NCI-H446 (cell line): ENCODE measurements at regions not wholly inside any gene's neighbourhood (a gene's known extent, or its start where the extent isn't known, plus 50 kb on each side); places are given as distances from the start of the nearest gene placed in this dataset.

ENCODE experiments used
- DNase-seq, 2 experiments: peaks; one replicate each; lab custom pipeline; 2025; lab: John Stamatoyannopoulos, UW

DNA sequence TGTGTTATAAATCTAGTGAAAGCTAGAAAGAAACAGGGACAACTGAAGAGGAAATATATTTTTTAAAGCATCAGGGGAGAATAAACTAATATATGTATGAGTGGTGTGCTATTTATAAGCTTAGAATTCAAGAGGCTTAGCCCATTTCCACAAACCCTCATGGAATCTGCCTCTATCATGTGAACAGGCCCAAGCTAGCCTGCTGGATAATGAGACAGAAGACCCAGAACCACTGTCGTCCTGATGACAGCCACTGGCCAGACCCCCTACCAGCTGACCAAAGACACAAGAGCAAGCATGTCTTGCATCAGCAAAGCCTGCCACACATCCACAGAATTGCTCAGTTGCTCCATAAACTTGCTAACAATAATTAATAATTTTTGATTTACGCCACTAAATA, 382.3 kb upstream of the NXPH2 start:
- DNase-seq, result no peak

DNA sequence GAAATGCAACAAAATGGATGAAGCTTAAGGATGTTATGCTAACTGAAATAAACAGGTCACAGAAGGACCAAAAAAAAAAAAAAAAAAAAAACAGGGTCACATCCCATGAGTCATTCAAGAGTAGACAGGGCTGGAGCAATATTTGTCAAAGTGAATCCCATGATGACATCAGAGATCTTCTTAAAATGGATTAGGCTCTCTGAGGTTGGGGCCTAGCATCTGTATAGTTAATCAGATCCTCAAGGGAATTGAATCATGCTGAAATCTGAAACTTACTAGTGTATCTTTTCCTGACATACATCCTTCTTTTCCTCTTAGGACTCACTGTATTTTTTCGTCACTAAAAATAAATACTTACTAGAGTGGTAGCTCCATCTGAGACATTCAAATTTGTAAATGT, 380.6 kb upstream of the NXPH2 start:
- DNase-seq, result peak in 1 of 2 experiments; percentile 7

DNA sequence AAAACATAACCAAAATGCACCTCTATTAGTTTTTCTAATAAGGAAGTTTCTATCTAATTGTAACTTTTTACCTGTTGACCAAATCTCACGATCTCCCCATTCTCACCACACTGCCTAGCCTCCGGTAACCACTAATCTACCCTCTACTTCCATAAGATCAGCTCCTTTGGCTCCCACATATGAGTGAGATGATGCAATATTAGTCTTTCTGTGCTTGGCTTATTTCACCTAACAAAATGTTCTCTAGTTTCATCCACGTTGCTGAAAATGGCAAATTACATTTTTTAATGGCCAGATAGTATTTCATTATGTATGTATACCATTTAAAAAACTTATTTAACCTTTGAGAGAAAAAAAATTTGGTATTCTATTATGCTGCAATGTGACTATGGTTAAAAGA, 379.0 kb upstream of the NXPH2 start:
- no peak for DNase-seq

DNA sequence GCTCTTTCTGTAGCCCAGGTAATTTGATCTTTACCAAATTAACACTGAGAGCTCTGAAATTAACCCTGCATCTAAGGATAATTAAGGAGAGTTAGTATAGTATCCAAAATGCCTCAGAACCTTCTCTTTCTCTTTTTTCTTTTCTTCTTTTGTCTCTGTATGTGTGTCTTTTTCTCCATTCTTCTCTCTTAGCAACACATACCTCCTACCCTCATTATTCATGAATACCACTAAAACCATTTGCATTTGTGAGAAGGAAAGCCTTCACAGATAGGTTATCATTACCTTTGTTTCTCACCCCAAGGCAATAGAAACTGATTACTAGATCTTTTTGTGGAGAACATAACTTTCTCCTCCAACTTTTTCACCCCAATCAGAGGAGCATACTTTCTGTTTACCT, 376.5 kb upstream of the NXPH2 start:
- DNase-seq, result no peak

DNA sequence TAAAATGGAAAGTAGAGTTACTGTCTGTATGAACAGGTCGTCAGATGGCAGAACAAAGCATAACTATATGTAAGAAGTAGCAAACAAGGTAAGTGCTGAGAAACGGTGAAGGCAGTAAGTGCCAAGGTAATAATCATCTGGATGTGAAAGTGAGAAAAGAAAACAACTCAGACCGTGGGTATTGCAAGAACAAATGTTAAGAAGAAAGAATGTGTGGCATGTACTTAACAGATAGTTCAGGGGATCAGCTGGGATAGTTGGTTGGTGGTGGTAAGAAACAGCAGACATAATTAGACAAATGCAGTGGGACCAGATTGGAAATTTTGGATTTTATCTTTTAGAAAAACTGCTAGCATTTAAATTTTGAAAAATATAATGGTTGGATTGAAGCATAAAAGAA, 375.8 kb upstream of the NXPH2 start:
- no peak for DNase-seq

DNA sequence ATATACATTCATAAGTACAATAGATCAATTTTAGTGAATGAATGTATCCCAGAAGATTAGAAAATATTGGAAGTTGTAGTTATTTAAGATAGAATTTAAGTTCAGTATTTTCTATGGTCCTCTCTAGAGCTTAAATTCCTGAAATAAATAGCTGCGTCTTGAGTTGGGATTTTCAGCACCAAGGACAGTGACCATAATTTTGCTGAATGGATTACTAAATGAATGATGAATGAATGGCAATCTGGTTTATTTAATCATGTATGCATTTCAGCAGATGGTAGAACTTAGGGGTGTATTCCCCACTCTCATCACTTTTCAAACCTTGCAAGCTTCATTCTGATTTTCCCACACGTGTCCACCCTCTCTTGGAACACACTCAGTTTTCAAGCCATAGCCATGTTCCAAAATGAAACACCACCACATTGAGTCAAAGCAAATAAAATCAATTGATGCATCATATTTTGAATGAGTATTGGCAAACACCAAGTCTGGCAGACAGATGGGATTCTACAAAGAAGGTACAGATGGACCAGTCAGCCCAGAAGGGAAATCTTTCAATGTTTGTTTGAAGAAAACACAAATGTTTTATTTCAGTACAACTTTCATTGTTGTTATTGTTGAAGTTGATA, 362.2 kb upstream of the NXPH2 start:
- peak; percentile 29 to 63 for DNase-seq

DNA sequence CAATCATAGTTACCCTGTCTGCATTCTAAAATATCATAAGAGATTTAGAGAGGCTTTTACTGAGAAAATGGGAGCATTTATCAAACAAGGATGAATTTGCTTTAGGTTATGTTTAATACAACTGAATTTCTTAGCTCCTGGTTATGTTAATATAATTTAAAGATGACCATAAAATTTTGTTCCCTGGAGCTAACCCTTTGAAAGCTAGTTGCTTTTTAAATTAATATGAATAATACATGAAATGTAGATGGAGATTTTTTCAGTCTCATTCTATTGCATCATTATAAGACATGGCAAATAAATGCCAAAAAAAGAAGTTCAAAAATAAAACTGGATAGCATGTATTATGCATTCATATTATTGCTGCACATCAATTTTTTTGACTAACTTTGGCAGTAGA, 344.1 kb upstream of the NXPH2 start:
- DNase-seq, result no peak

DNA sequence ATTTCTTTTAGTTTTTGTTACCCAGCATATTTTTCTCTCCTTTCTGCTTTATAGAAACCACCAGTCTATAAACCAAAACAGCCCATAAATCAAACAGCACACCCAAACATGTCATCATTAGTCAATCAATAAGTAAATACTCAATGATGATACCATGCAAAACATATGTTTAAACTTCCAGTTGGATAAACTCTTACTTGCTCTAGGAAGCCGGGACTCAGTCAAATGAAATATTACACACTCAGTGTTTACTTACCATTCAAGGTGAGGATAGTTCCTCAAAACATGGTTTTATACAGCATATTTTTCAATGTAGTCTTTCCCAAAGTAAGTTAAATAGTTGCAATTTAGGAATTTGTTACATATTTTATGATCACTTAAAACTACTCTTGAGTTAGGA, 343.6 kb upstream of the NXPH2 start:
- DNase-seq, result no peak

DNA sequence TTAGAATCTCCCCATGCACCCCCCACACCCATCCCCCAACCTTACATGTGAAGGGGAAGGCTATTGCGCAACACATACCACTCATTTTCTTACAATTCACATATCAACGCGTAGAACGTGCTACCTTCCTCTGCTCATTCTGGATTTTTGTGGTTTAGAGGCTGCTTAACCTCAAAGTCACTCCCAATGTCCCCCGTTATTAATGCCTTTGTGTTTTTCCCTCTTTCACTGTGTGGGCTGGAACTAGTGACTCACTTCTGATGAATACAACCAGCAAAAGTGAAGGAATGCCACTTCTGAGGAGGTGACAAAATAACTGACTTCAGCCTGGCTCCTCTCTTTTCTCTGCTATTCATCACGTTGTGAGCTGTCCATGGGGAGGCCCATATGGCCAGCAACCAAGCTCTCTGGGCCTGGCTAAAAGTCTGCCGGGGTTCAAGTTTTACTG, 342.5 kb upstream of the NXPH2 start:
- no peak for DNase-seq

DNA sequence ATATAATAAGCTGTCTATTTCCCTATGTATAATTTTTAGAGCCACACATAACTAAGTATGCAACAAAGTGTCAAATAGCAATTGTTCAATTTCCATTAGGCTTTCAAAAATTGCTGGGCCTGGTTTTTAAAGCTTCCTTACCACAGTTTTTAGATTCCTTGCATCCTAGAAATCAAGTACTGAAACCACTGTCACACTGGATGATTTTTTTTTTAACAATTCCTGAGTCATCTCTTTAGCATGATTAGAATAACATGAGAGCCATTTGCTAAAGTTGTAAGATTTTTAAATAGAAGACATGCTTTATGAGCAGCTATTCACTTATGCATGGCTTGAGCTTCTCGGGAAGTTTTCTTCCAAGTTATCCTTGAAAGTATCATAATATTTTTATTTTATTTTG, 319.5 kb upstream of the NXPH2 start:
- no peak for DNase-seq

DNA sequence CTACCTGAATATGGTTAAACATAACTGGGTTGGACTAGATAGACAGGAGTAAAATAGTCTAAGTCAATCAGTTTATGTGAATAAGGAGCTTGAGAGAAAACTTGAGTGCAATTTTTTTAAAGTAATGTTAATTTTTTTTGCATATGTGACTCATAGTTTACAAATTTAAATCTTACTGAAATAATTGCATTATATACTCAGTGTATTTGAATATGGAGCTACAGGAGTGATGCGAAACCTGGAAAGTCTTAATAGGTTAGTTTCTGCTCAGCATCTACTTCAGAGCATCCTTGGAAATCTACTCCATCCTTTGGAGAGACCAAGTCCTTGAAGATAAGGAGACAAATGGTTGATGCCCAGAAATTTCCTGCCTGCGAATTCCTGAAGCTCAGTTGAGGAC, 318.8 kb upstream of the NXPH2 start:
- DNase-seq, result no peak

DNA sequence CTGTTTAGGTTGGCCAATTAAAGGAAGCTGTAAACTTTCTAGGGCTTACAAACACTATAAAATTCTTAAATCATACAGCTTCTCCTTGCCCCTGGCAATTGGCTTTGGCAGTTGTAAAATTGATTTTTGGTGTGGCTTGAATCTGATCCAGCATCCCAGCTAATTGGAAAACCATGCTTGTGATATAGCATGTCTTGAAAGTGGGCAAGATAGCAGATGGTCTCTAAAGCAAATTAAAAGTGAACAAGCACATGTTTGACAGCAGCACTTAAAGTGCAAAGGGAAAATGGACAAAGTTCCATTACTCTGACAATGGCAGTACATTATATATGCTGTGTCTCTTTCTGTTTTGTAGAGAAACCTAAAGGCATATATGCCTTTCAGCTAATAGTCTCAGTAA, 302.9 kb upstream of the NXPH2 start:
- peak; percentile 8 to 35 for DNase-seq

DNA sequence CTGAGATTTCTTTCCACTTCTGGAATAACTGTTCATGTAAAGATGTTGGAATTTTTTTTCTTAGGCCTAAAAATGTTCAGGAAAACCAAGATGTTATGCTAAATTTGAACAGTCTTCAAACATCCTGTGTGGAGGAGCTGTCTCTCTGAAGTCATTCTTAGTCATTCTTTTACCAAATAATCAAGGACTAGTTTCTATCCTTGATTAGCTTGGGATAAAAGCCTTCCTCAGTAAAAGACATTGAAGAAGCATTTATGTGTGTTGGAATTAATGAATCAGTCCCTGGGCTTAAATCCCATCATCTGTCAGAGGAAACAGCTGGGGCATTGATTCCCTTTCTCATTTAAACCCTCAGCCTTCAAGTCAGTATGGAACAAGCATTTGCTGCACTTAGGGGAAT, 300.1 kb upstream of the NXPH2 start:
- no peak for DNase-seq

DNA sequence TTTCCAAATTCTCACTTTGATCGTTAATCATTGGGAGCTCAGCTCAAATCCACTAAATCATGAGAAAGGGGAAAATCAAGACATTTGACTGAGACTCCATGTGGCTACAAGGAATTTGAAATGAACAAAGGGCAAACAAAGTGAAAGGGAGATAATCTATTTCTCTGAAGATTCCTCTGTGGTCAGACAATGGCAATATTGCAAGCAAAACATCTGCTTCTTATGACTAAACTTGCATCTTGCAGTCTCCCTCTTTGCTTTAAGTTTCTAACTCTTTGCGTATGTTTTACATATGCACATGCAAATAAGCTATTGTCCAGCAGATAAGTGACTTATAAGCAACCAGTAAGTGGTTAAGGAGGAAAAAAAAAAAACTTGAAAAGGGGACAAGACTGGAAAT, 299.1 kb upstream of the NXPH2 start:
- no peak for DNase-seq

DNA sequence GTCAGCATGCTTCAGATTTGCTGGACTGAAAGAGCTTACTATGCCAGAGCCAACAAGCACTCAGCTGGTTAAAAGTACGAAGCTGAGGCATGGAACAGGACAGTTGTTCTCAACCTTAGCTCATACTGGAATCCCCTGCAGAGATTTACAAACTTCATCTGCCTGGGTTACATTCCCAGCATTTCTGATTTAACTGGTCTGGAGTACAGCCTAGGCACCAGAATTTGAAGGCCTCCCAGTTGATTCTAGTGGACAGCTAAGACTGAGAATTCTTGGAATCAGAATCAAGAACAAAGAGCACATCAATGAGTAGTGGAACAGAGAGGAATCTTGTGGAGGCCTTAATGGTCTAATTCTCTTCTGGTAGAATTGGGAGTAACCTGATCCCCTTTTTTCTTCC, 298.2 kb upstream of the NXPH2 start:
- DNase-seq, result no peak

DNA sequence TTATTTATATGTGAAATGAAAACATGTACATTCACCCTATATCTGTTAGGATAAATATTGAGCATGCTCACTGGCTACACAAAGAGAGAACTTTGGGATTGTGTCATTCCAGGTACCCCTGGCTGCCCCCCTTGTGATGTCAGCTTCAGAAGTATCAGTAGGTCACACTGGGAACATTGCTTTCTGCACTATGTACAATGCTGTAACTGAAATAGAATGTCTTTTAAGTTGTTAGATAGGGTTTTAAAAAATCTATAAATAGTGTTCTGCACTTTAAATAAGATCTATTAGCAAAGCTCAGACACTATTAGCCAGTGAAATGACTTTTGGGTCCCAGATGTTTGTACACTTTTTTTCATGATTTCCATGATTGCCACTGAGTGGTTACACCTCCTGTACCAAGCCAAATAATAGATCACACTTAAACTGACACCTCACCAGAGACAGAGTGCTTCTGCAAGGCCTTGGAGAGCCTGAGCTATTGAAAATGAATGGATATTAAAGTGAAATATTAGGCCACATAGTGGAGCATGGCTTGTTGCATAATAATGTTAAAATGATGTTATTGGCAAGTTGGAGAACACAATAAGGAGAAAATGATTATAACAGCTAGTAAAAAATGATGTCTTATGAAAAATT, 297.0 kb upstream of the NXPH2 start:
- DNase-seq, result no peak

DNA sequence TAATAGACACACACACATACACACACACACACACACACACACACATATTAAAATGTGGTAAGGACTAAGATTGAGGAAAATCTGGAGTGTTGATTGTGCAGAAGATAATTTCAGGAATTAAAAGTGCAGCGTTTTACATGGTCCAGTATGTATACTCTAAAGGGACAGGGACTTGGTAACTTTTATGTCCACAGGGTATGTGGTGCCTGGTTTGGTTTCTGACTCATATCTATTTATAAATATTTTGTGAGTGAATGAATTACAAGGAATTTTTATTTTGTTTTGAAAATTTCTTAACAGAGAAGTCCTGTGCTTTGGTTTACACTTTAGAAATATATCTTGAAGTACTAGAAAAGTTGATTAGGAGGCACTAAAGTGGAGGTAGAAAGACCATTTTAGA, 287.7 kb upstream of the NXPH2 start:
- no peak for DNase-seq

DNA sequence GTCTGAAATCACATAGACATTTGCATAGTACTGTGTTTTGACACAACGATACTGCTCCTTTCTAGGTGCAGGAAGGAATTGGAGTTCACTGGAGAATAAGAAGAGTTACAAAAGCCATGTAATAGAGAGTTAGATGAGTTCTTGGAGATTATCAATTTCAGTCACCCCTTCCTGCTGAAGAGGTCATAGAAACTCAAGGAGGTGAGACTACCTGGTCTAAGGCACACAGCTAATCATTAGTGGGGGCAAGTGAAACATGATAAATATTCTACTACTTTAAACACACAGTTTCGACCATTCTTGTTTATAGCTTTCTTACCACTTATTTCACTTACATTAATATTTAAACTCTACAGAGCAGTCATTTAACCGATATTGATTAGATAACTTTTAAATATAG, 286.9 kb upstream of the NXPH2 start:
- DNase-seq, result no peak

DNA sequence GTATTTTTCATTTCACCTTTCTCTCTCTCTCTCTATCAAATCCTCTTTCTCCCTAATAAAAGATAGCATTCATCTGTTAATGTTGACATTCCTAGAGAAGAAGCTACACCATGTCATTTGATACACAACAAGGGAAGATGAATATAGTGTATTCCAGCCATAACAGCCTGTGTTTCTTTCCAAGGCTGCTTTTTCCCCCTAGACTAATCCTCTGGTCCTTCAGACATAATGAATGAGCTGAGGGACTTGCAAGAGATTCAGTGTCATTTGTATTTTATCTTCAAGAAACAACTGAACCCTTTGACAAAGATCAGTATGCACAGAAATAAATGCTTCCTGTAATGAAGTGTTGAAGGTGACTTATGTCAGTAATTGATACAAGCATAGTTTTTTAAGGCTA, 284.0 kb upstream of the NXPH2 start:
- no peak for DNase-seq

DNA sequence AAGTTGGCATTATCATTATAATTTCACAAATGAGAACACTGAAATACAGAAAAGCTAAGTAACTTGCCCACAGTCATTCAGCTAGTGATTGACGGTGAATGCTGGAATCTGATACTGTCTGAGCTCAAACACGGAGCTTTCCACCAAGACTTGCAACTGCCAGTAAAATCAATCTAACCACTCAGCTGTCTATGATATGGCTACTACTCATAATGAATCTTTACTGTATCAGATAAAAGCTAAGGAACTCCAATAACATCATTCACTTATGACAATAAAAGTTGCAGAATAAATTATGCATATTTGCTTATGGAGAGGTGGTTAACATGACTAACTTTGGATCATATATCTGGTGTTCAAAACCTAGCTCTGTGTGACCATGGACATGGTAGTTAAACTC, 279.4 kb upstream of the NXPH2 start:
- DNase-seq, result no peak

DNA sequence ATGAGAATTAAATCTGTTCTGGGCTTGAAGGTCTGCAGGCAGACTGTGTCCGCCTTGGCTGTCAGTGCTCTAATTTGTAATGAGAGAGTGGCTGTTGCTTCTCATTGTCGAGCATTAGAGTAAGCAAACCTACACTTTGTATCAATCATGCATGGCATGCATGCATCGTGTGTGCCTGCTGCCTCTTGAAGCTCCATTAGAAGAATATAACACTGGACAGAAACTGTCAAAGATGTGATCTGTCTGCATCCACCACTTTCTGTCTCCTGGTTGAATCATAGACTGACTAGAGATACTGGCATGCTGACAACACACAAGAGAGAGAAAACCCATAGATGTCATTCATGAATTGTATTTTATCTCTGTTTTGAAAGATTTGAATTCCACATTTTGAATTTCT, 275.0 kb upstream of the NXPH2 start:
- DNase-seq, result no peak

DNA sequence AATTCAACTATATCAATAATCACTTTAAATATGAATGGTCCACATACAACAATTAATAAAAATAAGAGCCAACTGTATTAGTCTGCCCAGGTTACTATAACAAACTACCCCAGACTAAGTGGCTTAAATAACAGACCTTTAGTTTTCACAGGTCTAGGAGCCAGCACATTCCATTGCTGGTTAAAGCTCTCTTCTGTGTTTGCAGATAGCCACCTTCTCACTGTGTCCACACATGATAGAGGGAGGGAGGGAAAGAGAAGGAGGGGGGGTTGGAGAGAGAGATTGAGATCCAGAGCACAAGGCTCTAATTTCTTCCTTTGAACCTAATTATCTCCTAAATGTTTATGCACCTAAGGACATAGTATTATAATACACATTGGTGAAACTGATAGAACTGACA, 267.8 kb upstream of the NXPH2 start:
- no peak for DNase-seq

DNA sequence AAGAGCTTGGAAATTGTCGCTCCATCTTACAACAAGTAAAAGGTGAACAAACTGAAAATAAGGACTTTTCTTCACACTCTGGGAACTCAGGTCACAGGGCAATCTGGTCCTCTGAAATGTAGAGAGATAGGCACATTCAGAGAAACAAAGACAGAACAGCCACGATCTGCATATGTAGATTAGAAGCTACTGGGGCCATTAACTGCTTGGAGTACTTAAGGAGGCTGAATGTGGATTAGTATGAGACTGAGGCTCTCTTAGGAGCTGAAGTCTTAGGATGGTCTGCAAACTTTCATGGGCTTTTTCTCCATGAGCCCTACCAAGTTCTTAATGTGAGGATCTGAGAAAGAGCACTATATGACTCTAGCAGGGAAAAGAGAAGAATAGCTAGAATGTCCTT, 265.3 kb upstream of the NXPH2 start:
- no peak for DNase-seq

DNA sequence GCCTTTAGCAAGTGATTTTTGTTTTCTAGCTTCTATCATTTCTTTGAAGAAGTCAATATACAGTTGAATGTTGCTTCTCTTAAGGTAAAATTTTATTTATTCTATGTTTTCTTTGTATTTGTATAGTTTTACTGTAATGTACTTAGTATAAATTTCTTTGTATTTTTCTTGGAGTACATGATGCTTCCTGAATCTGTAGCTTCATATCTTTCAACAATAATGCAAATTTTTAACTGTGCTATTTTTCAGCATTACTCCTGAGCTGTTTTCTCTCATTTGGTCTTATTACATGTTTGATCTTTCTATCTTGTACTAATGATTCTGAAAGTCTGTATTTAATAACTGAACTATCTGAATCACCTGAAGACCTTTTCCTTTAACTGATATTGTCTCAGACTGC, 253.9 kb upstream of the NXPH2 start:
- DNase-seq, result no peak
